K562 (cell line): ENCODE measurements at regions not wholly inside any gene's neighbourhood (a gene's known extent, or its start where the extent isn't known, plus 50 kb on each side); places are given as distances from the start of the nearest gene placed in this dataset.
"Not testable (repeated sequence)": the region's sequence is repeated elsewhere in the genome, so short reads cannot be mapped to it uniquely, and the experiment has no call there.

ENCODE experiments used
- ATAC-seq: fragments of 200-7000 bp; cut with Tn5 transposase; 3 replicates; pipeline ENCODE4 v1.9.1; 2020; ENCODE audit warnings: moderate library complexity
- BruUV-seq: library from RNA; stranded (reverse); fragments of 400-500 nt; replicated peaks from 2 replicates; lab custom pipeline; 2021; lab: Mats Ljungman, UMichigan
- CTCF ChIA-PET: fragments of 300-600 bp; formaldehyde crosslinking; extraction: SDS; loops from one replicate; lab custom pipeline; 2021; ENCODE audit warnings: low intra/inter-chr PET ratio; lab: Yijun Ruan, JAX
- POLR2A ChIA-PET: fragments of 300-600, 350-650 bp; sonication (Branson Sonifier 250); formaldehyde crosslinking; extraction: SDS; loops from one replicate; lab custom pipeline; 2021; ENCODE audit warnings: antibody characterized with exemption, inconsistent platforms; lab: Yijun Ruan, JAX
- DNase-seq, 4 experiments: peaks; one replicate each; pipeline versions ENCODE4 v3.0.0 to v3.0.0-alpha.2; 2011 to 2018; ENCODE audit warnings: low spot score in 3 of 4, mixed read lengths in 3 of 4; ENCODE audit errors: extremely low read depth in 1 of 4
- FAIRE-seq: peaks from 2 replicates; lab custom pipeline; 2011; peaks lifted over from hg19 to GRCh38; lab: Jason Lieb, UNC
- H2AFZ ChIP-seq: 2 replicates; pipeline ENCODE4 v1.6.0; 2011; ENCODE audit warnings: low read depth, low read length, control low read depth, inconsistent platforms
- H3K27ac ChIP-seq: fragments of 200-600 bp; 3 replicates; pipeline ENCODE4 v1.8.0; 2011; ENCODE audit warnings: low read depth, mild to moderate bottlenecking, control low read depth, inconsistent platforms, low read length, moderate library complexity, mixed read lengths; ENCODE audit errors: extremely low read depth
- H3K27me3 ChIP-seq, 2 experiments: fragments of 300-600 bp in 1 of 2; 2 replicates in 1 of 2; 3 replicates in 1 of 2; pipeline versions ENCODE4 v1.6.0 to v1.8.0; 2011; ENCODE audit warnings: inconsistent platforms in 2 of 2, low read length in 2 of 2, mild to moderate bottlenecking in 1 of 2, mixed read lengths in 1 of 2, moderate library complexity in 1 of 2; ENCODE audit not compliant: control insufficient read depth in 2 of 2, insufficient read depth in 2 of 2
- H3K36me3 ChIP-seq: fragments of 300-600 bp; 3 replicates; pipeline ENCODE4 v1.8.0; 2011; ENCODE audit warnings: mild to moderate bottlenecking, low read length, inconsistent platforms; ENCODE audit not compliant: control insufficient read depth, insufficient read depth
- H3K4me1 ChIP-seq, 2 experiments: fragments of 200-600 bp in 1 of 2; replicated peaks in 1 of 2; 2 replicates in 1 of 2; 3 replicates in 1 of 2; pipeline versions ENCODE4 v1.5.1 to v1.8.0; 2011; ENCODE audit warnings: inconsistent platforms in 2 of 2, low read length in 2 of 2, mild to moderate bottlenecking in 1 of 2, mixed read lengths in 1 of 2, moderate library complexity in 1 of 2; ENCODE audit not compliant: control insufficient read depth in 2 of 2, insufficient read depth in 2 of 2
- H3K4me2 ChIP-seq: 2 replicates; pipeline ENCODE4 v1.6.1; 2011; ENCODE audit warnings: low read length, control low read depth, inconsistent platforms, mixed read lengths; ENCODE audit not compliant: insufficient read depth
- H3K4me3 ChIP-seq: fragments of 200-600 bp; sonication (generic), shearing (Covaris generic); 2 replicates; pipeline ENCODE4 v1.5.1; 2016; ENCODE audit warnings: control low read depth, inconsistent platforms
- H3K79me2 ChIP-seq: fragments of 200-600 bp; 3 replicates; pipeline ENCODE4 v1.8.0; 2011; ENCODE audit warnings: low read length, inconsistent platforms; ENCODE audit not compliant: control insufficient read depth, insufficient read depth
- H3K9ac ChIP-seq, 2 experiments: 2 replicates each; pipeline versions ENCODE4 v1.6.0 to v1.6.1; 2011; ENCODE audit warnings: low read depth in 2 of 2, low read length in 2 of 2, control low read depth in 1 of 2, inconsistent platforms in 1 of 2, mild to moderate bottlenecking in 1 of 2, mixed read lengths in 1 of 2; ENCODE audit not compliant: insufficient read depth in 1 of 2
- H3K9me1 ChIP-seq: one replicate; pipeline ENCODE4 v1.6.0; 2011; ENCODE audit warnings: inconsistent platforms, mild to moderate bottlenecking, low read length, moderate library complexity; ENCODE audit not compliant: control insufficient read depth, insufficient read depth
- H3K9me3 ChIP-seq: replicated peaks from 2 replicates; pipeline ENCODE4 v1.5.1; 2011; ENCODE audit warnings: low read depth, low read length, inconsistent platforms; ENCODE audit not compliant: control insufficient read depth, insufficient read depth
- H4K20me1 ChIP-seq: replicated peaks from 2 replicates; pipeline ENCODE4 v1.6.1; 2011; ENCODE audit warnings: low read length, inconsistent platforms, mixed read lengths; ENCODE audit not compliant: control insufficient read depth, insufficient read depth
- WGBS: fragments of 100-300 bp; shearing (Covaris generic); methylation state at CpG from one replicate; pipeline ENCODE4 v1.1.6; 2016; ENCODE audit warnings: low coverage, mixed read lengths; ENCODE audit not compliant: insufficient coverage; ENCODE audit errors: missing lambda C conversion rate; 5-methylcytosine and 5-hydroxymethylcytosine counted together
- in situ Hi-C: fragments of 300-500 bp; cut with MboI; formaldehyde crosslinking; loops from 4 replicates; pipeline ENCODE4 v1.15.0; 2018; ENCODE audit warnings: inconsistent platforms, mixed read lengths
- intact Hi-C: fragments of 100-400 bp; cut with micrococcal nuclease; formaldehyde crosslinking; loops from 2 replicates; pipeline ENCODE4 v1.14.2; 2022

GRCh38 chr7:150169515-150169914 lies 153.6 kb upstream of the LRRC61 start:
- in situ Hi-C loops, BruUV-seq, ATAC-seq: not testable (repeated sequence)

GRCh38 chr7:150169943-150170490 lies 153.1 kb upstream of the LRRC61 start:
- WGBS, result 0% methylated on average over 1 of the region's 4 CpGs
- BruUV-seq, H2AFZ ChIP-seq, H3K36me3 ChIP-seq, H3K9me3 ChIP-seq, FAIRE-seq, CTCF ChIA-PET, H3K4me2 ChIP-seq, H3K79me2 ChIP-seq, H3K27me3 ChIP-seq, H4K20me1 ChIP-seq, DNase-seq, ATAC-seq, H3K4me3 ChIP-seq, intact Hi-C loops, H3K4me1 ChIP-seq, H3K27ac ChIP-seq, H3K9ac ChIP-seq, POLR2A ChIA-PET, in situ Hi-C loops, H3K9me1 ChIP-seq: not testable (repeated sequence)

More at GRCh38 chr7:150169515-150169914, 153.6 kb upstream of the LRRC61 start:
- H3K4me1 ChIP-seq, DNase-seq, H3K9me3 ChIP-seq, FAIRE-seq, H3K9me1 ChIP-seq, H3K36me3 ChIP-seq, intact Hi-C loops, CTCF ChIA-PET, H3K27ac ChIP-seq, H3K4me3 ChIP-seq, H3K4me2 ChIP-seq, H2AFZ ChIP-seq, H3K79me2 ChIP-seq, H3K27me3 ChIP-seq, H4K20me1 ChIP-seq, H3K9ac ChIP-seq: not testable (repeated sequence)
- POLR2A ChIA-PET, result interaction anchor here (0.6 to 0.7 kb wide), 2 partner anchors 288 to 292 kb away, joined by 4 read pairs; no protein-coding TSS in a partner anchor
- 0% methylated on average over 1 of the region's 1 CpG for WGBS

GRCh38 chr7:150183602-150184001 lies 139.6 kb upstream of the LRRC61 start:
- POLR2A ChIA-PET, CTCF ChIA-PET: not testable (repeated sequence)
- 8% methylated on average over 1 of the region's 1 CpG for WGBS

GRCh38 chr7:150189963-150190362 lies 133.2 kb upstream of the LRRC61 start:
- H3K9me3 ChIP-seq, FAIRE-seq, H3K27me3 ChIP-seq, in situ Hi-C loops, H3K27ac ChIP-seq, H3K36me3 ChIP-seq, ATAC-seq, H2AFZ ChIP-seq, H4K20me1 ChIP-seq, H3K4me3 ChIP-seq, H3K79me2 ChIP-seq, H3K9ac ChIP-seq, H3K4me2 ChIP-seq, H3K4me1 ChIP-seq, DNase-seq, CTCF ChIA-PET, intact Hi-C loops, POLR2A ChIA-PET, BruUV-seq, H3K9me1 ChIP-seq: not testable (repeated sequence)
- WGBS, result 0% methylated on average over 1 of the region's 1 CpG

More at GRCh38 chr7:150183602-150184001, 139.6 kb upstream of the LRRC61 start:
- H3K4me3 ChIP-seq, H3K36me3 ChIP-seq, intact Hi-C loops, FAIRE-seq, DNase-seq, in situ Hi-C loops, H3K27me3 ChIP-seq, H3K79me2 ChIP-seq, H3K4me1 ChIP-seq, H3K9me1 ChIP-seq, ATAC-seq, H2AFZ ChIP-seq, H3K9me3 ChIP-seq, H4K20me1 ChIP-seq, H3K27ac ChIP-seq, BruUV-seq, H3K9ac ChIP-seq, H3K4me2 ChIP-seq: not testable (repeated sequence)
